NCI-H2227 (cell line): ENCODE measurements at regions not wholly inside any gene's neighbourhood (a gene's known extent, or its start where the extent isn't known, plus 50 kb on each side); places are given as distances from the start of the nearest gene placed in this dataset.

Source experiments
- DNase-seq: peaks from one replicate; lab custom pipeline; 2025; ENCODE audit not compliant: unreplicated experiment; lab: John Stamatoyannopoulos, UW

- DNase-seq: no peak
Measured at GRCh38 chr11:32200136-32200847, 109.4 kb downstream of the RCN1 start.

- no peak for DNase-seq
Measured at GRCh38 chr11:32204751-32205150, 113.9 kb downstream of the RCN1 start.

GRCh38 chr11:32210556-32210955, 119.7 kb downstream of the RCN1 start:
- no peak for DNase-seq

- DNase-seq: no peak
Measured at GRCh38 chr11:32213223-32213622, 122.3 kb downstream of the RCN1 start.

GRCh38 chr11:32215157-32215556, 124.3 kb downstream of the RCN1 start:
- DNase-seq: no peak

- no peak for DNase-seq
Measured at GRCh38 chr11:32216749-32217148, 125.9 kb downstream of the RCN1 start.

GRCh38 chr11:32219320-32219719, 128.4 kb downstream of the RCN1 start:
- DNase-seq: no peak

- DNase-seq: no peak
Measured at GRCh38 chr11:32221476-32222032, 130.7 kb downstream of the RCN1 start.

GRCh38 chr11:32224580-32224979, 133.7 kb downstream of the RCN1 start:
- no peak for DNase-seq

- DNase-seq: no peak
Measured at GRCh38 chr11:32225571-32226285, 134.9 kb downstream of the RCN1 start.

GRCh38 chr11:32226480-32226879, 135.6 kb downstream of the RCN1 start:
- no peak for DNase-seq

- DNase-seq: no peak
Measured at GRCh38 chr11:32229576-32230240, 138.8 kb downstream of the RCN1 start.

- DNase-seq: no peak
Measured at GRCh38 chr11:32231909-32232493, 141.1 kb downstream of the RCN1 start.

GRCh38 chr11:32232516-32232915, 141.6 kb downstream of the RCN1 start:
- DNase-seq: no peak

GRCh38 chr11:32233276-32233675, 142.4 kb downstream of the RCN1 start:
- no peak for DNase-seq

- no peak for DNase-seq
Measured at GRCh38 chr11:32233928-32234327, 143.1 kb downstream of the RCN1 start.

GRCh38 chr11:32244453-32244852, 153.6 kb downstream of the RCN1 start:
- DNase-seq: no peak

- DNase-seq: no peak
Measured at GRCh38 chr11:32253706-32254105, 162.8 kb downstream of the RCN1 start.

- no peak for DNase-seq
Measured at GRCh38 chr11:32255841-32256240, 165.0 kb downstream of the RCN1 start.

GRCh38 chr11:32256466-32256865, 165.6 kb downstream of the RCN1 start:
- no peak for DNase-seq

GRCh38 chr11:32259641-32260081, 168.8 kb downstream of the RCN1 start:
- no peak for DNase-seq
